K562 (cell line): ENCODE measurements at regions not wholly inside any gene's neighbourhood (a gene's known extent, or its start where the extent isn't known, plus 50 kb on each side); places are given as distances from the start of the nearest gene placed in this dataset.
A peak's percentile ranks its signal among the peaks of the same experiment; 100 is the strongest.

Source experiments
- CEBPG ChIP-seq, 3 experiments: fragments of 200-800 bp in 1 of 3; sonication (Bioruptor generic) in 1 of 3; sonication (generic) in 1 of 3; formaldehyde crosslinking in 1 of 3; IDR thresholded peaks in 2 of 3; conservative IDR thresholded peaks in 1 of 3; 2 replicates each; pipeline versions ENCODE4 v1.6.1 to v1.8.0; 2016 to 2022; ENCODE audit warnings: missing compliant biosample characterization in 2 of 3, missing genetic modification characterization in 2 of 3, mild to moderate bottlenecking in 1 of 3, missing genetic modification reagents in 1 of 3
- SPI1 ChIP-seq: IDR thresholded peaks from 2 replicates; pipeline ENCODE4 v1.6.1; 2011; ENCODE audit warnings: low read depth, low read length, control low read depth, borderline replicate concordance
- ZBTB40 ChIP-seq, 2 experiments: fragments of 450-650 bp in 1 of 2; sonication (generic) in 1 of 2; formaldehyde crosslinking in 1 of 2; IDR thresholded peaks; 2 replicates each; pipeline versions ENCODE4 v1.7.1 to v1.9.0; 2016 to 2022; ENCODE audit warnings: inconsistent platforms in 1 of 2, mild to moderate bottlenecking in 1 of 2, missing genetic modification reagents in 1 of 2

GRCh38 chr17:79500745-79501618 lies 109.9 kb downstream of the RBFOX3 start (continued):
- TF ChIP-seq ZBTB40 (IDR thresholded peaks at IDR 0.05) (no peak), ZBTB40 (CRISPR knock-in tag; IDR thresholded peaks at IDR 0.05) (no peak), CEBPG (CRISPR knock-in tag; IDR thresholded peaks at IDR 0.05) (no peak), CEBPG (tag; conservative IDR thresholded peaks at IDR 0.05 in 1 of 2, IDR thresholded peaks at IDR 0.05 in 1 of 2) (peak; percentile 76 to 79), SPI1 (peak; percentile 70; the same call in 1 of the 2 replicates)
